ENCODE measurements at regions not wholly inside any gene's neighbourhood (a gene's known extent, or its start where the extent isn't known, plus 50 kb on each side); places are given as distances from the start of the nearest gene placed in this dataset.
A peak's percentile ranks its signal among the peaks of the same experiment; 100 is the strongest.
"Not testable (repeated sequence)": the region's sequence is repeated elsewhere in the genome, so short reads cannot be mapped to it uniquely, and the experiment has no call there.

DNA sequence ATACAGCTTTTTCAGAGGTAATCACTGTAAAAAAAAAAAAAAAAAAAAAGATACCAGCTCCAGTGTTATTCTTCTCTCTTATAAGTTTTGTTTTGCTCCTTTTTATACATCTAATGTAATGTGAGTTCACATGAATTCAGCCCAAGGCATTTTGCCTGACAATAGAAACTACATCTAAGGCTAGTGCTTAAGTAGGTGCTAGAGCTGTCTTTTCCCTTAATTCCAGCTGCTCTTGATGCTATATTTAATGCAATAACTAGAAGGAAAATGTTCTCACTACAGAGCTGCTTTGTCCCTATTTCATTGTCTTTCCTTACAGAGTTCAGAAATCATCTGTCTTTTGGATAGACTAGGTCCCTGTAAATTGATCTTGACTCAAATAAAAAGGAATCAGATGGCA lies 150.1 kb downstream of the NAA11 start:
- DNase-seq (ENCODE audit: low read depth) = no peak

DNA sequence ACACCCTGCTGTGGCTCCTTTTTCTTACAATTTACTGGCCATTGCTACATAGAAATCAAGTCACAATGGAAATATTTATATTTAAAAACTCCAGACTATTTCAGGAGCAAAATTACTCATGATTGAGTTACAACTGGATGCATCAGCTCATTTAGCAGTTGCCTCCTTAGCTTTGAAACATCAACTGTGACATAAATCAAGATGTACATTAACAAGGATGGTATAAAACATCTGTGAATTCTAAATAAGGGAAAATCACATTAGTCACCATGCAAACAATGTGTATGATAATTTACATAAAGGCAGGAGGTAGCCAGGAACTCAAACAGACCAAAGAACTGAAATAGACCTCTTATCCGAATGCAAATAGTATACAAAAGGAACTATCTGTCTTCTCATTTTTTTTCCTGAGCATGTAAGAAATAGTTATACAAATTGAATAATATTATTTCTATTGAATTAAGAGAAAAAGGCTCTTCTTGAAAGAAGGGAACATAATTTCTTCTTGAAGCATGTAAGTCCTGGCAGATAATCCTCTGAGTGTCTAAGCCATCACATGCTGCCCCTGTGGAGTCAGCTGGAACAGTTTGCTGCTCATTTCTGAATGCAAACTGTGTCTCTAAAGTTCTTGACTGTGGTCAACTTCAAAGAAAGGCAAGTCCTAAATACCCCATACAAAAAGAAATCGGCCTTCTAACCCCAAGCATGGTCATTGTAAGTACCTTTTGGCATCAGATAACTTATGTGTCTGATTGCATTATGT lies 151.2 kb downstream of the NAA11 start:
- DNase-seq (ENCODE audit: low read depth) = no peak

- DNase-seq (ENCODE audit: low read depth) = no peak
These were observed 152.7 kb downstream of the NAA11 start for GRCh38 chr4:79173186-79173585.

DNA sequence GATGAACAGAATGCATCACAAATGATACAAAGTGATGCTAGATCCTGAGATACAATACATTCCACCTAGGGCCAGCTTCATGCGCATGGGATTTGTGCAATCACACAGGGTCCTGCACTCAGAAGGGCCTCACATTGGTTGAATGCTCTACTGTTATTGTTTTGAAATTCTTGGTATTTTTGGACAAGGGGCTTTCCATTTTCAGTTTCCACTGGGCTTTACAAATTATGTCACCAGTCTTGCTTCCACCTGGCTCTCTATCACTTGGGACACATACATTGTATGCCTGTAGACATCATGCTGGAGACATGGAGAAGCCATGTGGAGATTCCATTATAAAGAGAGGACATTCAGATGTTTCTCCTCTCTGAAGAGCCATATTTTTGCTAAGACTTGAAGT lies 155.8 kb downstream of the NAA11 start:
- DNase-seq (ENCODE audit: low read depth) = no peak

GRCh38 chr4:79164907-79165610 lies 160.8 kb downstream of the NAA11 start:
- DNase-seq (ENCODE audit: low read depth) = no peak

DNA sequence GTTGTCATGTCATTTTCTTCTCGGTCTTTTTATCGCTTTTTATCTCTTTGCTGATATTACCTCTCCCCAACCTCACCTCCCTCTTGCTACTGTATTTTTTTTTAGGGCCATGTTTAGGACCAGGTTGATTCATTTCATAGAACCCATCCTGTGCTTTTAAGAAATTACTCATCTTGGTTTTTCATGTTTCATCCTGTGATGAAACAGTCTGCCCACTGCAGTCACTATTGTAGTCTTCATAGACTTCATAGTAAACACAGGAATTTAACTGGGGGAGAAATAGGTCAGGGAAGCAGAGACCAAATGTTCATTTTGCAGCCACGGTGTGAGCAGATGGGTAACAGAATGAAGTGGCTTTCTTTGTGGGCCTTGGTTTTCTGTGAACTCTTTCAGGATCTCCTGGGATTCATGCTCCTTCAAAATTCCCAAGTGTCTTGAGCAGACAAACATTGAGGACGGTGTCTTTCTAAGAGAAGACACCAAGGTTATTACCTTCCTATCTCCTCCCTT lies 161.8 kb downstream of the NAA11 start:
- no peak for DNase-seq (ENCODE audit: low read depth)

DNA sequence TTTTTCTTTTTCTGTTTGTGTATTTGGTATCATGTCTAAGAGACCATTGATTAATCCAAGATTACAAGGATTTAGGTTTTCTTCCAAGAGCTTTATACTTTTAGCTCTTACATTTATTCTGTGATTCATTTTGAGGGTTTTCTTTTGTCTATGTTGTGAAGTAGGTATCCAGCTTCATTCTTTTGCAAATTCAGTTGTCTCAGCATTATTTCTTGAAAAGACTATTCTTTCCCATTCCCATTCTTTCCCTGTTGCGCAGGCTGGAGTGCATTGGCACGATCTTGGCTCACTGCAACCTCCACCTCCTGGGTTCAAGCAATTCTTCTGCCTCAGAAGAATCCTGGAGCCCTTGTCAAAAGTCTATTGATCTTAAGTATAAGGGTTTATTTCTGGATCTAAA lies 164.9 kb downstream of the NAA11 start:
- DNase-seq (ENCODE audit: low read depth) = no peak

GRCh38 chr4:79158705-79159104 lies 167.2 kb downstream of the NAA11 start:
- not testable (repeated sequence) for DNase-seq (ENCODE audit: low read depth)

DNA sequence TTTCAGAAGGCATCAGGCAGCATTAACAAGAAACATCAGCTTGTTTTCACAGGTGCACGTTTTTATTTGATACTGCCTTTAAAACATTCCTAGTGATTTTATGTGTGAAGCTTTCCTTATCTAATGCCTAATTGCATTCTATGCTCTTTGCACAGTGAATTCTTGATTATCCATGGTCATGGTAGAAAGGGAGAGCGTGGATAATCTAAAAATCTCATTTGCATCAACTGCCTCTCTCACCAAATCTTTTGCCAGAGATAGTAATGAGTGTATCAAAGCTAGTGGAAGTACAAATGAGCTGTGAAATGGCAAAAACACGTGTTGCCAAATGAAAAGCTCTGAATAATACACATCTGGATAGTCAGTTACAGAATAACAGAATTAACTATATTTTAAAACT lies 170.5 kb downstream of the NAA11 start:
- DNase-seq (ENCODE audit: low read depth) = peak; percentile 11

GRCh38 chr4:79150820-79151416 lies 174.9 kb downstream of the NAA11 start:
- no peak for DNase-seq (ENCODE audit: low read depth)

DNA sequence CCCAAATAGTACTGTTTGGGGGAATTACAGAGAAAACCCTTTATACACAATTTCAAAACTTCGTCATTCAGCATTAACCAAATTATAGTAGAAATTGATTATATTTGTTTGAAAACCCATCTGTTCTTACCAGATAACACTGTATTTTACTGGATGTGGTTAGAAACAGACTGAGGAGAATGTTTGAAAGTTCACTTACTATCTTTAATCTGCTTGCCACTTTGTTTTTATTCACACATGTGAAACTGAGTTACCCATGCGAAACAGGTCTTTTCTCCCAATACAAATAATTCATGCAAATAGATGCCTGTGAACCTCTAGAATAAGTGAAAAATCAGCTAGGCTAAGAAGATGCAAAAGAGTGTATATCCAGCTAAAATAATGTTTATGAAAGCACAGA lies 177.5 kb downstream of the NAA11 start:
- DNase-seq (ENCODE audit: low read depth) = no peak

DNA sequence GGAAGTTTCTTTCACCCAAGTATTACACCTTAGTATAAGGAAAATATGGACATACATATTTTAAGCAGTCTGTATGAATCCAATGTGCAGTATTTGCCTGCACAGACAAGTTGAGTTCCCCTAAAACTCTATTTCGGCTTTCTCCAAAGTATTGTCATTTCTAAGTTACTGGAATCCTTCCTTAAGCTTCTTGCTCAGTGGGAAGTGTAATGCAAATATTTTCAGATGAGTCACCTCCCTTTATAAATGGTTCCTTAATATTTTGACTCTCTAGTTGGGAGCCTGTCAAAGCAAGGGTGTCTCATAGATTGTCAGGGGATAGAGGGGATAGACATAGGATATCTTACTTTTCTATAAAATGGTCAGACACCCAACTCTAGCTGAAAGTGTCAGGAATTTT lies 178.6 kb downstream of the NAA11 start:
- DNase-seq (ENCODE audit: low read depth) = no peak

- DNase-seq (ENCODE audit: low read depth) = no peak
These were observed 184.3 kb downstream of the NAA11 start for GRCh38 chr4:79141530-79141929.

- DNase-seq (ENCODE audit: low read depth) = no peak
These were observed 191.1 kb downstream of the NAA11 start for GRCh38 chr4:79134767-79135166.

- DNase-seq (ENCODE audit: low read depth) = no peak
These were observed 193.0 kb downstream of the NAA11 start for GRCh38 chr4:79132826-79133225.

GRCh38 chr4:79121875-79122358 lies 182.7 kb upstream of the PAQR3 start:
- DNase-seq (ENCODE audit: low read depth) = no peak

DNA sequence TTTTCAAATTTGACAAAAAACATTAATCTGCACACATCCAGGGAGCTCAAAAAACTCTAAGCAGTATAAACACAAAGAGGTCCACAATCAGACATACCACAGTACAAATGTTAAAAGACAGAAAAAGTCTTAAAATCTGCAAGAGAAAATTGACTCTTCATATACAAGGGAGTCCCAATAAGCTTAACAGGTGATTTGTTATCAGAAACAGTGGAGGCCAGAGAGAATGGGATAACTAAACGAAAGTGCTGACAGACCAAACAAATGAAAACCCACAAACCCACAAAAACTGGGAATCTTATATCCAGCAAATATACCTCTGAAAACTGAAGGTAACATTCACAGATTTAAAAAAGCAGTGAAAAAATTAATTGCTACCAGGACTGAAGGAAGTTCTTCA lies 182.0 kb upstream of the PAQR3 start:
- no peak for DNase-seq (ENCODE audit: low read depth)

GRCh38 chr4:79117051-79117450 lies 177.8 kb upstream of the PAQR3 start:
- DNase-seq (ENCODE audit: low read depth) = not testable (repeated sequence)

- no peak for DNase-seq (ENCODE audit: low read depth)
These were observed 167.8 kb upstream of the PAQR3 start for GRCh38 chr4:79107014-79107413.

DNA sequence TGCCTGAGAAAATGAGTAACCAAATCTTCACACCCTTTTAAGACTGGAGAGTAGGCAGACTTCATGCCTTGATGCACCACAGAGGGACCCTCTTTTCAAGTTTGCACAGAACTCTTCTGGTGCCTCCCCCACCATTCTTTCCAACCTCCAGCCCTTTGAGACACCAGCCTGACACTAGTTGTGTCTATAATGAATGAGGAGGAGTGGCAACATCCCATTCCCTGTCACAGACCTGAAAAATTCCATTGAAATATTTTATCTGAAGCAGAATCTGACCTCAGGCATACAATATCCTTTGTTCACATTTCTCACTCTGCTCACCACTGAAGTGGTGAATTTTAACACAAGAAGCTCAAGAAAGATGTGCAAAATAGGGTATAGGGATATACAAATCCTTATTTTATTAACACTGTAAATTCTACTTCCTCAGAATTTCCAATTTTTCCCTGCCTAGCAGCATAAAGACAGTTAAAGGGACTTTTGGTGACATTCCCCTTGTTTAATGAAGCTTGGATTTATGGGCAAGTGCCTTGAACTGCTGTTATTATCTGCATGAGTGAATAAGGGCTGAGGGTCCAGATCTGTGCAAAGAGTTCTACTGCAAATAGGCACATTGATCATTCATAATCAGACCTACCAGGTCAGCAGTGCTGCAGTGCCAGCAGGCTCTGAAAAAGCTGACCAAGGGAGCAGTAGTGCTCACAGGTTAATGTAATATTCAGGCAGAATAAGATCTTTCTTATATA lies 149.9 kb upstream of the PAQR3 start:
- no peak for DNase-seq (ENCODE audit: low read depth)

DNA sequence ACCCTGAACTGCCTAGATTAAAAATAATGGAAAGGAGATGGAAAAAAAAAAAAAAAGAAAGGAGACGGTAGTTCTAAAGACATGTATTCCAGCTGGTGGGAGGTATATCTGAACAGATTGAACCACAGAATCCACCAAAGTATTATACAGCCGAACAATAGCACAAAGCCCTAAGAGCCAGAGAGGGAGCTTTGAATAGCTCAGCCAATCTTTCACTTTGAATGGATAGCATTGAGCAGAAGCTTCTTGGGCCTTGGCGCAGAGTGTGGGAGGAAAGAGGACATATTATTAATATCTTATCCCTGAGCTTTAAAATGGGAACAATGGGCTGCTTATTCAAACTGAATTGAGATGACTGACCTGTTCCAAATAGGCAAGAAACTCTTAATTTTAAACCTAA lies 147.8 kb upstream of the PAQR3 start:
- DNase-seq (ENCODE audit: low read depth) = no peak
